ENCODE measurements at regions not wholly inside any gene's neighbourhood (a gene's known extent, or its start where the extent isn't known, plus 50 kb on each side); places are given as distances from the start of the nearest gene placed in this dataset.

GRCh38 chr6:167558246-167559177 is 233.6 kb downstream of the TTLL2 start (continued):
- TF ChIP-seq HBP1 (CRISPR knock-in tag; IDR thresholded peaks at IDR 0.05), result no peak
- no peak for TF ChIP-seq HMGN3 (IDR thresholded peaks at IDR 0.05; ENCODE audit: borderline replicate concordance, extremely low read depth, insufficient read length, low read depth, low read length)
- no peak for TF ChIP-seq RBM14 (IDR thresholded peaks at IDR 0.05; ENCODE audit: borderline replicate concordance, insufficient read depth, low read depth, low read length)
- no peak for TF ChIP-seq BRD9 (IDR thresholded peaks at IDR 0.05; ENCODE audit: low read depth, partially characterized antibody)
- TF ChIP-seq PHF21A (IDR thresholded peaks at IDR 0.05; ENCODE audit: borderline replicate concordance, low read depth), result no peak
- no peak for TF ChIP-seq HDAC1 (IDR thresholded peaks at IDR 0.05)
- TF ChIP-seq L3MBTL2 (IDR thresholded peaks at IDR 0.05), result no peak
- no peak for TF ChIP-seq ZNF354B (CRISPR knock-in tag; IDR thresholded peaks at IDR 0.05)
- no peak for TF ChIP-seq ZNF41 (CRISPR knock-in tag; conservative IDR thresholded peaks at IDR 0.05)
- no peak for TF ChIP-seq SUPT5H (IDR thresholded peaks at IDR 0.05)
- no peak for TF ChIP-seq PURB (CRISPR knock-in tag; IDR thresholded peaks at IDR 0.05; ENCODE audit: low read depth)
- TF ChIP-seq HSF4 (CRISPR knock-in tag; IDR thresholded peaks at IDR 0.05; ENCODE audit: borderline replicate concordance), result no peak
- no peak for TF ChIP-seq SPI1 (IDR thresholded peaks at IDR 0.05; ENCODE audit: borderline replicate concordance, low read depth, low read length)
- TF ChIP-seq HLTF (IDR thresholded peaks at IDR 0.05), result no peak
- no peak for TF ChIP-seq U2AF1 (optimal IDR thresholded peaks at IDR 0.05; ENCODE audit: low read depth, low read length)
- TF ChIP-seq TOE1 (IDR thresholded peaks at IDR 0.05; ENCODE audit: borderline replicate concordance), result no peak
- TF ChIP-seq TOE1 (CRISPR knock-in tag; IDR thresholded peaks at IDR 0.05; ENCODE audit: borderline replicate concordance, low read depth), result no peak
- no peak for TF ChIP-seq BRF2 (IDR thresholded peaks at IDR 0.05; ENCODE audit: borderline replicate concordance, insufficient read depth, insufficient read length)
- TF ChIP-seq JUNB (CRISPR knock-in tag; conservative IDR thresholded peaks at IDR 0.05), result no peak
- TF ChIP-seq POLR3G (IDR thresholded peaks at IDR 0.05; ENCODE audit: extremely low read depth, insufficient read length, insufficient replicate concordance), result no peak
- no peak for TF ChIP-seq EZH2 (IDR thresholded peaks at IDR 0.05; ENCODE audit: borderline replicate concordance, low read depth, low read length)
- TF ChIP-seq SAFB (IDR thresholded peaks at IDR 0.05; ENCODE audit: borderline replicate concordance, low read depth, low read length), result no peak
- no peak for TF ChIP-seq ZNF408 (CRISPR knock-in tag; IDR thresholded peaks at IDR 0.05; ENCODE audit: low read depth)
- TF ChIP-seq CBX8 (IDR thresholded peaks at IDR 0.05; ENCODE audit: borderline replicate concordance, extremely low read depth, low read depth, low read length, poor library complexity, severe bottlenecking), result no peak
- no peak for TF ChIP-seq WHSC1 (IDR thresholded peaks at IDR 0.05; ENCODE audit: low read length)
